Heart left ventricle (tissue), 16 donors: ENCODE measurements at regions not wholly inside any gene's neighbourhood (a gene's known extent, or its start where the extent isn't known, plus 50 kb on each side); places are given as distances from the start of the nearest gene placed in this dataset.

ENCODE experiments used
- ATAC-seq, 4 donors: fragments of 200-7000 bp; cut with Tn5 transposase; one replicate each; pipeline ENCODE4 v1.9.1; 2020 to 2022; ENCODE audit warnings: moderate library complexity in 4 of 4, mild to moderate bottlenecking in 3 of 4, moderate number of reproducible peaks in 1 of 4
- DNase-seq, 5 donors: peaks; one replicate each; pipeline ENCODE4 v3.0.0-alpha.2; 2020
- H3K27ac ChIP-seq, 12 donors: fragments of 200-600 bp; sonication (generic) in 4 of 12; one replicate each; pipeline versions ENCODE4 v1.5.0 to v1.8.0; 2016 to 2022; ENCODE audit warnings: mild to moderate bottlenecking in 2 of 12
- H3K27me3 ChIP-seq, 9 donors: fragments of 200-600 bp; sonication (generic) in 2 of 9; one replicate each; pipeline versions ENCODE4 v1.5.1 to v1.8.0; 2016 to 2022; ENCODE audit warnings: mild to moderate bottlenecking in 3 of 9
- H3K36me3 ChIP-seq, 9 donors: fragments of 200-600 bp; sonication (generic) in 2 of 9; one replicate each; pipeline versions ENCODE4 v1.5.0 to v1.8.0; 2018 to 2022; ENCODE audit warnings: mild to moderate bottlenecking in 2 of 9
- H3K4me1 ChIP-seq, 12 donors: fragments of 200-600 bp; sonication (generic) in 4 of 12; one replicate each; pipeline versions ENCODE4 v1.5.0 to v1.8.0; 2016 to 2022; ENCODE audit warnings: mild to moderate bottlenecking in 3 of 12
- H3K4me3 ChIP-seq, 12 donors: fragments of 200-600 bp; sonication (generic) in 4 of 12; one replicate each; pipeline versions ENCODE4 v1.5.0 to v1.8.0; 2017 to 2022; ENCODE audit warnings: mild to moderate bottlenecking in 9 of 12, moderate library complexity in 4 of 12
- H3K9me3 ChIP-seq, 12 donors: fragments of 200-600 bp; sonication (generic) in 4 of 12; one replicate each; pipeline versions ENCODE4 v1.5.0 to v1.8.0; 2016 to 2022; ENCODE audit warnings: mild to moderate bottlenecking in 1 of 12
- POLR2A ChIP-seq, 2 donors: fragments of 450-650 bp; IDR thresholded peaks; one replicate each; pipeline ENCODE4 v1.6.1; 2017; ENCODE audit warnings: antibody characterized with exemption in 2 of 2, mild to moderate bottlenecking in 2 of 2, moderate library complexity in 2 of 2
- WGBS, 4 donors: extraction: QIAGEN DNeasy Blood & Tissue Kit in 2 of 4; methylation state at CpG; one replicate each; pipeline versions ENCODE4 v1.1.5 to v1.1.7; 2013 to 2018; 5-methylcytosine and 5-hydroxymethylcytosine counted together
- intact Hi-C, 10 donors: fragments of 100-400 bp; cut with DNase I; formaldehyde crosslinking; loops; one replicate each; pipeline versions ENCODE4 v1.11.1 to v1.14.2; 2022
- TF ChIP-seq, protein P1 (sequence below), 12 donors: fragments of 200-600 bp; sonication (generic) in 4 of 12; IDR thresholded peaks; one replicate each; pipeline versions ENCODE4 v1.5.0 to v1.8.0; 2018 to 2022; ENCODE audit warnings: antibody characterized with exemption in 12 of 12, mild to moderate bottlenecking in 5 of 12
- donor health status: ischemic (EF 13 %, LVEDD 7.1; RV severe dilation, severe dysfunction).
- donor health status: healthy with polysubstance abuse.
- donor health status: DM: no; HTN: yes; CAD: no.
- donor health status: DM: no; HTN: no; CAD: no.
- donor health status: ischemic (EF 25% LVEDD 6.9; RV normal size, moderate dysfunction).
- donor health status: ischemic (EF 25% LVEDD 5.7; RV mildly dilated, moderate dysfunction).
- donor health status: healthy.
- donor health status: DM: yes; HTN: yes; CAD: no.
- donor health status: ischemic (EF 35%, LVEDD 5.7; RV mildly dilated, moderate dysfunction).
- donor health status: nonischemic (EF 11% LVEDD 7.7; RV severe dilation, severe dysfunction).
- donor health status: DM: yes; HTN: yes; CAD: no.
- donor health status: PGD.
- donor health status: ischemic (EF 29% LVEDD 5.4; RV normal size, mild dysfunction).
- donor health status: nonischemic (EF 23%, LVEDD 6.1; RV moderate dilation, normal function).

DNA sequence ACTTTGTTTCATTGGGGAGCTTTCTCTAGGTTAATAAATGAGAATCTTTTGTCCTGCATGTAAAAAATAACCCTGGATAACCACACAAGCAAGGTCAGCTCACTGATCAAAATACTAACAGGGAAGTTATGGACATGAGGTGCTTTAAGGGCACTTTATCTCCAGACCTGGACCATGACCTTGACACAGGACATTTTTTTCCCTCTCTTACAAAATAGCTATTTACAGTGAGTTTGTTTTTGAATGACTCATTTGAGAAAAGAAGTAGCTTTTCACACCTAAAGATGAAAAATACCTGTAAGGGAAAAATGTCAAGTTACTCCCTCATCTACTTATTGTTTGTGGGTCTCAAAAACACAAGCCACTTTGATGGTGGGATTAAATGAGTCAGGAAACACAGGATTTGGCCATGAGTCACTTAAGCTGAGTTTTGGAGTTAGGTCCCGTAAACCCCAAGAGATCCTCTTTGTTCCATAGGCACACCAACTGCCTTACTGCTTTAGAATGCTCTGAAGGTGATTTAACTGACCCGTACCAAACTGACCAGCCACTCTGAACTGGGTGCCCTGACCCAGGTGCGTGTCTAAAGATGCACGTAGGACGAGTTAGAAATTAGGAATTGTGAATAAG, 479.3 kb upstream of the NXPH2 start:
- Histone ChIP-seq H3K9me3 (no peaks in the 10 kb centered on the region), H3K4me1 (no peaks in the 10 kb centered on the region), H3K36me3 (no peaks in the 10 kb centered on the region), H3K4me3 (no peak overlapping the region), H3K27me3 (no peaks in the 10 kb centered on the region), H3K27ac (no peak overlapping the region)
- TF ChIP-seq, protein P1, sequence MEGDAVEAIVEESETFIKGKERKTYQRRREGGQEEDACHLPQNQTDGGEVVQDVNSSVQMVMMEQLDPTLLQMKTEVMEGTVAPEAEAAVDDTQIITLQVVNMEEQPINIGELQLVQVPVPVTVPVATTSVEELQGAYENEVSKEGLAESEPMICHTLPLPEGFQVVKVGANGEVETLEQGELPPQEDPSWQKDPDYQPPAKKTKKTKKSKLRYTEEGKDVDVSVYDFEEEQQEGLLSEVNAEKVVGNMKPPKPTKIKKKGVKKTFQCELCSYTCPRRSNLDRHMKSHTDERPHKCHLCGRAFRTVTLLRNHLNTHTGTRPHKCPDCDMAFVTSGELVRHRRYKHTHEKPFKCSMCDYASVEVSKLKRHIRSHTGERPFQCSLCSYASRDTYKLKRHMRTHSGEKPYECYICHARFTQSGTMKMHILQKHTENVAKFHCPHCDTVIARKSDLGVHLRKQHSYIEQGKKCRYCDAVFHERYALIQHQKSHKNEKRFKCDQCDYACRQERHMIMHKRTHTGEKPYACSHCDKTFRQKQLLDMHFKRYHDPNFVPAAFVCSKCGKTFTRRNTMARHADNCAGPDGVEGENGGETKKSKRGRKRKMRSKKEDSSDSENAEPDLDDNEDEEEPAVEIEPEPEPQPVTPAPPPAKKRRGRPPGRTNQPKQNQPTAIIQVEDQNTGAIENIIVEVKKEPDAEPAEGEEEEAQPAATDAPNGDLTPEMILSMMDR (IDR thresholded peaks at IDR 0.05), result no peak
- TF ChIP-seq POLR2A (IDR thresholded peaks at IDR 0.05), result no peak
- intact Hi-C loops, result no loop called here
- ATAC-seq, result no peak
- no peak for DNase-seq
- 78 to 88% (median 84%) methylated on average over 5 of the region's 5 CpGs for WGBS, 4 donors

DNA sequence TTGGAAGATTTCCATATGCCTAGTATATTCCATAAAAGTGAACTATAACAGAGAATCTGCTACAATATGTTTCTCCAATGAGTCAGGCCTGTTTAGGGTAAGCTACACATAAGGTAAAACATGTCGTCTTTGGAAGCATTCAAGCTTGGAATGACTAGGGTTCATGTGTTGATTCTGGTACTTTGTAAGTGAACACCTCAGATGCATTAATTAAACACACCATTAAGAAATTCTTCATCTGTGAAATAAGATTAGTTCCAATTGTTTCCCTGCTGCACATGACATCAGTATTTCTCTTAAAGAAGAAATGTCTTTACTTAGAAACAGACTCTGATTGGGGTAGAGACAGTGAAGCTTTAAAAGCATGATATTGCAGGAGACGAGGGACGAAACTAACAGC, 461.1 kb upstream of the NXPH2 start:
- DNase-seq, result no peak
- TF ChIP-seq POLR2A (IDR thresholded peaks at IDR 0.05), result no peak
- TF ChIP-seq, protein P1 (IDR thresholded peaks at IDR 0.05), result no peak
- H3K4me1 ChIP-seq, result no peaks in the 10 kb centered on the region
- no peaks in the 10 kb centered on the region for H3K36me3 ChIP-seq
- no peaks in the 10 kb centered on the region for H3K9me3 ChIP-seq
- ATAC-seq, result no peak
- H3K27ac ChIP-seq, result no peak overlapping the region
- intact Hi-C loops, result no loop called here
- WGBS, 4 donors, result 79 to 87% (median 83%) methylated on average over 3 of the region's 3 CpGs
- H3K4me3 ChIP-seq, result no peak overlapping the region
- no peaks in the 10 kb centered on the region for H3K27me3 ChIP-seq

DNA sequence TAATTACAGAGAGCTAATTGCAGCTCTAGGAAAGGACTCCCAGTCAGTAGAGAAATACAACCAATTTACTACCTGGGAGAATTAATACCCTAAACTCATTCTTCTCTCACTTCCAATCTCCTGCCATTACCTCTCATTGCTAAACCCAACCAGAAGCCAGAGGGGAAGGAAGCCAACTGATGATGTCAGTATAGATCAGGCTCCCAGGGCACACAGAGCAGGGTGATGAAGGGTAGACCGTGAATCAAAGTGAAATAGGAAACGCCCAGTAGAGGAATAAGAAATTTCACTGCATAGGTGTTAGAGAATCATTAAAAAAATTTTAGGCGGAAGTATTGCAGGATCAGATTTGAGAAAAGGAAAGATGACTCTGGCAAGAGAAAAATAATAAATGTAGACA, 456.8 kb upstream of the NXPH2 start:
- no peaks in the 10 kb centered on the region for H3K4me1 ChIP-seq
- H3K9me3 ChIP-seq, result no peaks in the 10 kb centered on the region
- 74 to 82% (median 80%) methylated on average over 3 of the region's 3 CpGs for whole genome bisulfite sequencing, 4 donors
- DNase-seq (no peak), ATAC-seq (no peak)
- no peaks in the 10 kb centered on the region for H3K27me3 ChIP-seq
- no peak overlapping the region for H3K27ac ChIP-seq
- intact Hi-C loops, result no loop called here
- no peak overlapping the region for H3K4me3 ChIP-seq
- no peak for TF ChIP-seq POLR2A (IDR thresholded peaks at IDR 0.05)
- TF ChIP-seq, protein P1 (IDR thresholded peaks at IDR 0.05), result no peak
- no peaks in the 10 kb centered on the region for H3K36me3 ChIP-seq

DNA sequence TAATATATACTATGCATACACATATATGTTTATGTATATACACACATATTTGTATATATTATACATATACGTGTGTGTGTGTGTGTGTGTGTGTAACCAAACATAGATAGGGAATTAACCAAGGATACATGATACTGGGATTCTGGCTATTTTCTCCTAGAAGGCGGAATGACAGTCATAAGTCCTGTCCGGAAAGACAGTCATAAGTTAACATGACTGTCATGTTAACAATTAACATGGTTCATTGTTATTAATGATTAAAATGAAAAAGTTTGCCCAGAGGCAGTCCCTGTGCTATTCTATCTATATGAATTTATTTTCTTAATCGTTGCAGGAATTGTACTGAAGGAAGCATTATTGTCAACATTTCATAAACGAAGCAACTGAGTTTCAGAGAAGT, 450.7 kb upstream of the NXPH2 start:
- no peak for TF ChIP-seq POLR2A (IDR thresholded peaks at IDR 0.05)
- TF ChIP-seq, protein P1 (IDR thresholded peaks at IDR 0.05), result no peak
- ATAC-seq, result no peak
- Histone ChIP-seq H3K36me3 (no peaks in the 10 kb centered on the region), H3K4me3 (no peak overlapping the region), H3K27me3 (no peaks in the 10 kb centered on the region), H3K4me1 (no peaks in the 10 kb centered on the region), H3K9me3 (no peaks in the 10 kb centered on the region), H3K27ac (no peak overlapping the region)
- WGBS, 4 donors, result 72 to 79% (median 73%) methylated on average over 5 of the region's 5 CpGs
- intact Hi-C loops, result no loop called here
- no peak for DNase-seq
